ENCODE measurements at regions not wholly inside any gene's neighbourhood (a gene's known extent, or its start where the extent isn't known, plus 50 kb on each side); places are given as distances from the start of the nearest gene placed in this dataset.

DNA sequence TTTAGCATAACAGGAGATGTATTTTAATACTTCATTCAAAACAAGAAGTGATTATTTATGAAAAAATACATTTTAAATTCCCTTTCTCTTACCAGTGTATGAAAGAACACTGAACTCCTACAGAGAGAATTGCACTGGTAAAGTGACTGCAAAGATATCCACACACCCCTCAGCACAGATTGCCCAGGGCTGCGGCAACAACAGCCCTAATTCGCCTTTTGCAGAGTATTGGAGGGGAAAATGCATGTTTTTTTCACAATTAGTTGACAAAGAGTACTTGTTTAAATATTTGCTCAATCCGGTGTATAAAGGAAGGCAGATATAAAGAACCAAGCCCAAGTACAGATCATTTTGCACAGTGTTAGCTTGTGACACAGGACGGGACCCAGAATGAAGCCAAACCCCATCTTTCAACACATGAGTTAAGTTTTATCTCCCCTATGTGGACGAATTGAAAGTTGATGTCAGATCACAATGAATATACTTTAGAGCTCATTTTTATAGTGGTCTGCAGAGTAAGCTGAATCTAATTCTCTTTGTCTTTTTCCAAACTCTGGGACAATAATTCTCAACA lies 551.4 kb upstream of the IGFBP7 start:
- intact Hi-C loops (cut with DNase I; ENCODE audit: low total_unique reads), result no loop called here
- Histone ChIP-seq H3K36me3 (no peaks in the 10 kb centered on the region), H3K27ac (no peak overlapping the region), H3K9me3 (no peaks in the 10 kb centered on the region), H3K4me3 (no peak overlapping the region), H3K4me1 (no peaks in the 10 kb centered on the region), H3K27me3 (no peaks in the 10 kb centered on the region)
- no peak for TF ChIP-seq POLR2A (IDR thresholded peaks at IDR 0.05)
- TF ChIP-seq, protein P1, sequence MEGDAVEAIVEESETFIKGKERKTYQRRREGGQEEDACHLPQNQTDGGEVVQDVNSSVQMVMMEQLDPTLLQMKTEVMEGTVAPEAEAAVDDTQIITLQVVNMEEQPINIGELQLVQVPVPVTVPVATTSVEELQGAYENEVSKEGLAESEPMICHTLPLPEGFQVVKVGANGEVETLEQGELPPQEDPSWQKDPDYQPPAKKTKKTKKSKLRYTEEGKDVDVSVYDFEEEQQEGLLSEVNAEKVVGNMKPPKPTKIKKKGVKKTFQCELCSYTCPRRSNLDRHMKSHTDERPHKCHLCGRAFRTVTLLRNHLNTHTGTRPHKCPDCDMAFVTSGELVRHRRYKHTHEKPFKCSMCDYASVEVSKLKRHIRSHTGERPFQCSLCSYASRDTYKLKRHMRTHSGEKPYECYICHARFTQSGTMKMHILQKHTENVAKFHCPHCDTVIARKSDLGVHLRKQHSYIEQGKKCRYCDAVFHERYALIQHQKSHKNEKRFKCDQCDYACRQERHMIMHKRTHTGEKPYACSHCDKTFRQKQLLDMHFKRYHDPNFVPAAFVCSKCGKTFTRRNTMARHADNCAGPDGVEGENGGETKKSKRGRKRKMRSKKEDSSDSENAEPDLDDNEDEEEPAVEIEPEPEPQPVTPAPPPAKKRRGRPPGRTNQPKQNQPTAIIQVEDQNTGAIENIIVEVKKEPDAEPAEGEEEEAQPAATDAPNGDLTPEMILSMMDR (IDR thresholded peaks at IDR 0.05), result no peak
- TF ChIP-seq POLR2AphosphoS5 (IDR thresholded peaks at IDR 0.05), result no peak
- DNase-seq (ENCODE audit: low spot score in 2 of 2), result no peak

DNA sequence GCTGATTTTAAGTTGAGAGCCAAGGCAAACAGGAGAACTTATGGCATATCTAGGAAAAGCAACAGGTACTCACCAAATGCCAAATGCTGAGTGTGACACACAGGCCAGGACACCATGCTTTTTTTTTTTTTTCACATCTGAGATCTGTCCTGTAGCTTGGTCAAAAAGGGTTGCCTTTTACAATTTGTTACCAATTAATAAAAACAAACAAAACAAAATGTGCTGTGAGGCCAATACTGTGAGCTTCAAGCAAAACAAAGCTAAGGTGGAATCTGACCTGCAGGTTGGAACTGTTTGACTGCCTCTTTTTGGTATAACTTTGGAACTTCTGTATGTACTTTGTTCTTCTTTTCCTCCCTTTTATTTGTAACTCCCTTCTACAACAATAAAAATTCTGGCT lies 548.5 kb upstream of the IGFBP7 start:
- no peak overlapping the region for H3K4me3 ChIP-seq
- H3K4me1 ChIP-seq, result no peaks in the 10 kb centered on the region
- no peaks in the 10 kb centered on the region for H3K27me3 ChIP-seq
- no peaks in the 10 kb centered on the region for H3K36me3 ChIP-seq
- no peak overlapping the region for H3K27ac ChIP-seq
- H3K9me3 ChIP-seq, result no peaks in the 10 kb centered on the region
- TF ChIP-seq POLR2A (IDR thresholded peaks at IDR 0.05) (no peak), POLR2AphosphoS5 (IDR thresholded peaks at IDR 0.05) (no peak)
- TF ChIP-seq, protein P1 (IDR thresholded peaks at IDR 0.05), result no peak
- no peak for DNase-seq (ENCODE audit: low spot score in 2 of 2)
- intact Hi-C loops (cut with DNase I; ENCODE audit: low total_unique reads), result no loop called here

DNA sequence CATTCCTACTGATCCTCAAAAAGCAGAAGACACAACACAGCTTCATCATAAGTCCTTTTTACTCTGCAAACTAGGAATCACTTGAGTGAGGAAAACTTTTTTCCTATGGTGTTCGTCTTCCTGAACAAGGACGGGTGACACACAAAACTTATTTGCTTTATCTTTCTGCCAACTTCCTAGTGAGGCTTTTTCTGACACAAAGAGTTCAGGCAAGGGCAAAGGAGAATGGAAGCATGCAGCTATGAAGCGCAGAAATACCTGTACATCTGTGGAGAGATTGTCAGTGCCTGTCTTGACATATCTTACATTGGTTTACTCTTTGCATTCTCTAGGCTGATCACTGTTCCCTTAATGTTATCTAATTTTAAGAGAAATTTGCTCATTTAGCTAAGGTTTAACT lies 548.0 kb upstream of the IGFBP7 start:
- intact Hi-C loops (cut with DNase I; ENCODE audit: low total_unique reads), result no loop called here
- Histone ChIP-seq H3K27me3 (no peaks in the 10 kb centered on the region), H3K4me1 (no peaks in the 10 kb centered on the region)

DNA sequence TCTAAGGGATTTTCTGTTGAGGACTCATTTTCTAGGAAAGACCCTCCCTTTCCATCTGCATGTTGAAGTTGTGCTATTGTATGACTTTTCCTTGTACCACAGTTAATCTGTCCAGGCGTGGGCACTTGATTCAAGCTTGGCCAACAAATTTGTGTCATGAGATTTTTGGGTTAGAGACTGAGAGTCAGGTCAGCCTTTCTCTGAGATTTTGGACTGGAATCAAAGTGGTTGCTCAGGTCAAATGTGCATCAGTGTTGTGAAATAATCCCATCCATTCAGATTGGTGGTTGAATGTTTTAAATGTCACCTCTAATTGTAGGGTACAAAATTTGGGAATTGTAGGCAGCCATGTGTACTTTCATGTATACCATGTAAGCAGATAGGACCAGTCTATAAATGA lies 545.2 kb upstream of the IGFBP7 start:
- H3K9me3 ChIP-seq, result no peaks in the 10 kb centered on the region
- no peaks in the 10 kb centered on the region for H3K4me1 ChIP-seq
- H3K27me3 ChIP-seq, result no peaks in the 10 kb centered on the region
- no peak for TF ChIP-seq POLR2A (IDR thresholded peaks at IDR 0.05)
- no peak for TF ChIP-seq POLR2AphosphoS5 (IDR thresholded peaks at IDR 0.05)
- intact Hi-C loops (cut with DNase I; ENCODE audit: low total_unique reads), result no loop called here
- no peaks in the 10 kb centered on the region for H3K36me3 ChIP-seq
- H3K4me3 ChIP-seq, result no peak overlapping the region
- no peak for DNase-seq (ENCODE audit: low spot score in 2 of 2)
- H3K27ac ChIP-seq, result no peak overlapping the region

More for the DNA sequence above, 548.0 kb upstream of the IGFBP7 start:
- no peak overlapping the region for H3K27ac ChIP-seq
- H3K9me3 ChIP-seq, result no peaks in the 10 kb centered on the region
- H3K4me3 ChIP-seq, result no peak overlapping the region
- TF ChIP-seq POLR2A (IDR thresholded peaks at IDR 0.05) (no peak), POLR2AphosphoS5 (IDR thresholded peaks at IDR 0.05) (no peak)
- TF ChIP-seq, protein P1 (IDR thresholded peaks at IDR 0.05), result no peak
- no peaks in the 10 kb centered on the region for H3K36me3 ChIP-seq
- DNase-seq (ENCODE audit: low spot score in 2 of 2), result no peak

DNA sequence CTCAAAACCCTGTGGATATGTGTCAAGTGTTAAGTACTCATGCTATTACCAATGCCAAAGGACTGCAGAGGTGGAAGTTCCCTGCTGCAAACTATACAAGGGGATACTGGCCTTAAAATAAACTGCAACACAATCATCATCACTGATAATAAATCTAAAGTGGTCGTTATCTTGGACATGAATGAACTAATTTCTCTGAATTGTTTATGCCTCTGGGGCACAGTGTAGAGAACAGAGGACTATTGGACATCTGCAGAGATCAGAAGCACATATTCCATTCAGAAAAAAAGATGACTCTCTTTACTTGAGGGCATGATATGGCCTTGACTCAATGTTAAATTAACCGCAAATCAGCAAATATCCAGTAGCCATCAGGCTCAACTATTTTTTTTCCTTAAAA lies 542.6 kb upstream of the IGFBP7 start:
- Histone ChIP-seq H3K27ac (no peak overlapping the region), H3K27me3 (no peaks in the 10 kb centered on the region), H3K4me3 (no peak overlapping the region), H3K9me3 (no peaks in the 10 kb centered on the region), H3K4me1 (no peaks in the 10 kb centered on the region), H3K36me3 (no peaks in the 10 kb centered on the region)
- DNase-seq (ENCODE audit: low spot score in 2 of 2), result no peak
- TF ChIP-seq POLR2A (IDR thresholded peaks at IDR 0.05), result no peak
- TF ChIP-seq POLR2AphosphoS5 (IDR thresholded peaks at IDR 0.05), result no peak
- TF ChIP-seq, protein P1 (IDR thresholded peaks at IDR 0.05), result no peak
- intact Hi-C loops (cut with DNase I; ENCODE audit: low total_unique reads), result no loop called here
